A549 (cell line): ENCODE measurements at regions not wholly inside any gene's neighbourhood (a gene's known extent, or its start where the extent isn't known, plus 50 kb on each side); places are given as distances from the start of the nearest gene placed in this dataset.

Experiments used
- ATAC-seq, 2 experiments: fragments of 200-7000 bp in 1 of 2; fragments of >200 bp in 1 of 2; cut with Nextera tagmentation in 1 of 2; cut with Tn5 transposase in 1 of 2; 3 replicates each; pipeline versions ENCODE4 v1.8.0 to v1.9.1; 2018 to 2020; ENCODE audit warnings: mild to moderate bottlenecking in 1 of 2, moderate library complexity in 1 of 2
- CTCF ChIA-PET: fragments of 300-600 bp; sonication (Branson Sonifier 250); formaldehyde crosslinking; extraction: SDS; loops from one replicate; lab custom pipeline; 2021; ENCODE audit warnings: antibody characterized with exemption, inconsistent platforms; lab: Yijun Ruan, JAX
- POLR2A ChIA-PET: fragments of 350-600 bp; formaldehyde crosslinking; extraction: SDS; loops from one replicate; lab custom pipeline; 2021; ENCODE audit warnings: antibody characterized with exemption, inconsistent platforms; lab: Yijun Ruan, JAX
- DNase-seq, 2 experiments: peaks; one replicate each; pipeline versions ENCODE4 v3.0.0 to v3.0.0-alpha.2; 2011 to 2016; ENCODE audit warnings: low read depth in 1 of 2, low spot score in 1 of 2
- FAIRE-seq: peaks from 2 replicates; lab custom pipeline; 2011; peaks lifted over from hg19 to GRCh38; lab: Jason Lieb, UNC
- H3K27ac ChIP-seq, 2 experiments: fragments of >200 bp; sonication (Bioruptor Twin); formaldehyde crosslinking; 3 replicates each; pipeline ENCODE4 v1.5.1; 2016 to 2017
- H3K4me1 ChIP-seq: fragments of >200 bp; sonication (Bioruptor Twin); formaldehyde crosslinking; 3 replicates; pipeline ENCODE4 v1.6.1; 2016
- H3K4me2 ChIP-seq: fragments of >200 bp; sonication (Bioruptor Twin); formaldehyde crosslinking; 3 replicates; pipeline ENCODE4 v1.6.1; 2016
- H3K4me3 ChIP-seq: fragments of >200 bp; sonication (Bioruptor Twin); formaldehyde crosslinking; 3 replicates; pipeline ENCODE4 v1.5.1; 2016
- H3K9me3 ChIP-seq: fragments of >200 bp; sonication (Bioruptor Twin); formaldehyde crosslinking; 3 replicates; pipeline ENCODE4 v1.6.1; 2016
- CEBPB ChIP-seq, 2 experiments: fragments of >200 bp in 1 of 2; sonication (Bioruptor Twin) in 1 of 2; formaldehyde crosslinking in 1 of 2; IDR thresholded peaks; 2 replicates each; pipeline ENCODE4 v1.6.1; 2012 to 2016
- FOSB ChIP-seq: fragments of 250-450 bp; sonication (Bioruptor Pico); IDR thresholded peaks from 2 replicates; pipeline ENCODE4 v1.5.0; 2020; ENCODE audit warnings: mild to moderate bottlenecking, moderate library complexity
- HEYL ChIP-seq: fragments of 250-450 bp; sonication (Bioruptor Pico); IDR thresholded peaks from 2 replicates; pipeline ENCODE4 v1.8.0; 2021; ENCODE audit warnings: mild to moderate bottlenecking, moderate library complexity
- HOXA7 ChIP-seq: fragments of 250-450 bp; sonication (Bioruptor Pico); IDR thresholded peaks from 2 replicates; pipeline ENCODE4 v1.5.0; 2020; ENCODE audit warnings: mild to moderate bottlenecking, moderate library complexity
- HOXB13 ChIP-seq: fragments of 250-450 bp; sonication (Bioruptor Pico); IDR thresholded peaks from 2 replicates; pipeline ENCODE4 v1.5.0; 2020; ENCODE audit warnings: low read depth, mild to moderate bottlenecking, moderate library complexity
- HOXB5 ChIP-seq: fragments of 250-450 bp; sonication (Bioruptor Pico); IDR thresholded peaks from 2 replicates; pipeline ENCODE4 v1.5.0; 2020; ENCODE audit warnings: mild to moderate bottlenecking, moderate library complexity
- JUN ChIP-seq, 2 experiments: fragments of >200 bp; sonication (Bioruptor Twin); formaldehyde crosslinking; IDR thresholded peaks; 2 replicates in 1 of 2; 3 replicates in 1 of 2; pipeline ENCODE4 v1.6.1; 2016 to 2017
- NFE2L2 ChIP-seq: fragments of 150-350 bp; conservative IDR thresholded peaks from 2 replicates; pipeline ENCODE4 v1.6.1; 2014; ENCODE audit warnings: low read length
- NR3C1 ChIP-seq: fragments of >200 bp; sonication (Bioruptor Twin); formaldehyde crosslinking; IDR thresholded peaks from 3 replicates; pipeline ENCODE4 v1.6.1; 2017
- RARB ChIP-seq: fragments of 250-450 bp; sonication (Bioruptor Pico); IDR thresholded peaks from 2 replicates; pipeline ENCODE4 v1.8.0; 2021; ENCODE audit warnings: mild to moderate bottlenecking, moderate library complexity
- RCOR1 ChIP-seq: fragments of 150-350 bp; IDR thresholded peaks from 2 replicates; pipeline ENCODE4 v1.6.1; 2014; ENCODE audit warnings: antibody characterized with exemption, low read length, low read depth
- RFX5 ChIP-seq: fragments of 450-650 bp; IDR thresholded peaks from 2 replicates; pipeline ENCODE4 v1.7.1; 2014; ENCODE audit warnings: antibody characterized with exemption, mild to moderate bottlenecking, moderate library complexity
- RNF2 ChIP-seq: fragments of 200-600 bp; sonication (generic); IDR thresholded peaks from 2 replicates; pipeline ENCODE4 v1.6.1; 2016; ENCODE audit warnings: low read depth, mild to moderate bottlenecking, antibody characterized with exemption, moderate library complexity, borderline replicate concordance
- SREBF2 ChIP-seq: fragments of 450-650 bp; IDR thresholded peaks from 2 replicates; pipeline ENCODE4 v1.6.1; 2014; ENCODE audit warnings: mild to moderate bottlenecking, moderate library complexity
- TFCP2L1 ChIP-seq: fragments of 250-450 bp; sonication (Bioruptor Pico); IDR thresholded peaks from 2 replicates; pipeline ENCODE4 v1.5.0; 2021; ENCODE audit warnings: mild to moderate bottlenecking
- TP53 ChIP-seq: fragments of 250-450 bp; sonication (Bioruptor Pico); IDR thresholded peaks from 2 replicates; pipeline ENCODE4 v1.5.0; 2021; ENCODE audit warnings: mild to moderate bottlenecking, moderate library complexity
- ZNF302 ChIP-seq: fragments of 250-450 bp; sonication (Bioruptor Pico); IDR thresholded peaks from 2 replicates; pipeline ENCODE4 v1.9.0; 2021; ENCODE audit warnings: inconsistent platforms, mild to moderate bottlenecking, moderate library complexity
- WGBS: methylation state at CpG from one replicate; pipeline ENCODE4 v1.1.6; 2017; ENCODE audit errors: missing lambda C conversion rate; 5-methylcytosine and 5-hydroxymethylcytosine counted together
- TF ChIP-seq, protein P1 (sequence below): fragments of >200 bp; sonication (Bioruptor Twin); formaldehyde crosslinking; IDR thresholded peaks from 3 replicates; pipeline ENCODE4 v1.5.1; 2016
- TF ChIP-seq, protein P2 (sequence below): fragments of >200 bp; sonication (Bioruptor Twin); formaldehyde crosslinking; IDR thresholded peaks from 3 replicates; pipeline ENCODE4 v1.6.1; 2016
- TF ChIP-seq, protein P3 (sequence below): fragments of 450-650 bp; IDR thresholded peaks from 2 replicates; pipeline ENCODE4 v1.6.1; 2014; ENCODE audit warnings: antibody characterized with exemption
- TF ChIP-seq, protein P4 (sequence below): fragments of 250-450 bp; sonication (Bioruptor Pico); IDR thresholded peaks from 2 replicates; pipeline ENCODE4 v1.5.0; 2021; ENCODE audit warnings: mild to moderate bottlenecking, moderate library complexity, borderline replicate concordance
- TF ChIP-seq, protein P5 (sequence below): IDR thresholded peaks from 2 replicates; pipeline ENCODE4 v1.6.1; 2012

DNA sequence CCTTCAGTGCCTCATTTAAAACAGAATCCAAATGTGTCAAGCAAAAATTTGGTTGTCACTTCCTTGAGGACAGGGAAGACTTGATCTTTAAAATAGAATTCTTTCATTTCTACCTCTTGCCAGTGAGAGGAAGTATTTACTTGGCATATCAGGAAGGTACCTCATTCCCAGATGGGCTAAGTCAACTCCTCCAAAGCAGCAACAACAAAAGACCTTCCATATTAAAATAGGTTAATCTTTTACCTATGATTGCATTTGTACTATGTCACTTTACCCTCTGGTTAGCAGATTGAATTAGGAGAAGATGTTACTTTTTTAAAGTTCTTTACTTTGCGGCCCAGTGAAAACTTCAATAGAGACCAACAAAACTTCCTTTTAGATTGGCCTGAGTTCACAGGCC is 462.1 kb upstream of the ADAMTS9 start (continued):
- TF ChIP-seq, protein P1, sequence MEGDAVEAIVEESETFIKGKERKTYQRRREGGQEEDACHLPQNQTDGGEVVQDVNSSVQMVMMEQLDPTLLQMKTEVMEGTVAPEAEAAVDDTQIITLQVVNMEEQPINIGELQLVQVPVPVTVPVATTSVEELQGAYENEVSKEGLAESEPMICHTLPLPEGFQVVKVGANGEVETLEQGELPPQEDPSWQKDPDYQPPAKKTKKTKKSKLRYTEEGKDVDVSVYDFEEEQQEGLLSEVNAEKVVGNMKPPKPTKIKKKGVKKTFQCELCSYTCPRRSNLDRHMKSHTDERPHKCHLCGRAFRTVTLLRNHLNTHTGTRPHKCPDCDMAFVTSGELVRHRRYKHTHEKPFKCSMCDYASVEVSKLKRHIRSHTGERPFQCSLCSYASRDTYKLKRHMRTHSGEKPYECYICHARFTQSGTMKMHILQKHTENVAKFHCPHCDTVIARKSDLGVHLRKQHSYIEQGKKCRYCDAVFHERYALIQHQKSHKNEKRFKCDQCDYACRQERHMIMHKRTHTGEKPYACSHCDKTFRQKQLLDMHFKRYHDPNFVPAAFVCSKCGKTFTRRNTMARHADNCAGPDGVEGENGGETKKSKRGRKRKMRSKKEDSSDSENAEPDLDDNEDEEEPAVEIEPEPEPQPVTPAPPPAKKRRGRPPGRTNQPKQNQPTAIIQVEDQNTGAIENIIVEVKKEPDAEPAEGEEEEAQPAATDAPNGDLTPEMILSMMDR, result no peak
- TF ChIP-seq, protein P2, sequence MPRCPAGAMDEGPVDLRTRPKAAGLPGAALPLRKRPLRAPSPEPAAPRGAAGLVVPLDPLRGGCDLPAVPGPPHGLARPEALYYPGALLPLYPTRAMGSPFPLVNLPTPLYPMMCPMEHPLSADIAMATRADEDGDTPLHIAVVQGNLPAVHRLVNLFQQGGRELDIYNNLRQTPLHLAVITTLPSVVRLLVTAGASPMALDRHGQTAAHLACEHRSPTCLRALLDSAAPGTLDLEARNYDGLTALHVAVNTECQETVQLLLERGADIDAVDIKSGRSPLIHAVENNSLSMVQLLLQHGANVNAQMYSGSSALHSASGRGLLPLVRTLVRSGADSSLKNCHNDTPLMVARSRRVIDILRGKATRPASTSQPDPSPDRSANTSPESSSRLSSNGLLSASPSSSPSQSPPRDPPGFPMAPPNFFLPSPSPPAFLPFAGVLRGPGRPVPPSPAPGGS, result no peak

DNA sequence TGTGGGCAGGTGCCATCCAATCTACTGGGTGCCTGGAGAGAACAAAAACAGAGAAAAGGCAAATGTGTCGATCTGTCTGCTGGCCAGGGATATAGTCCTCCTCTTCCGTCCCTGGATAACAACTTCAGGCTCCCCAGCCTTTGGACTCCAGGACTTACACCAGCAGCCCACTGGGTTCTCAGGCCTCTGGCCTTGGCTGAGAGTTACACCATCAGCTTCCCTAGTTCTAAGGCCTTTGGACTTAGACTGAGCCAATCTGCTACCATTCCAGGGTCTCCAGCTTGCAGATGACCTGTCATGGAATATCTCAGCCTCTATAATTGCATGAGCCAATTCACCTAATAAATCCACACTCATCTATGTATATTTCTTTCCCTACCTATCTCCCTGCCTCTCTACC is 460.9 kb upstream of the ADAMTS9 start:
- Histone ChIP-seq H3K9me3 (no peaks in the 10 kb centered on the region), H3K4me3 (no peak overlapping the region), H3K4me2 (no peak overlapping the region), H3K27ac (no peak overlapping the region), H3K4me1 (no peaks in the 10 kb centered on the region)
- ChIA-PET CTCF (no interaction called here), POLR2A (no interaction called here)
- no peak for ATAC-seq
- FAIRE-seq, result no peak
- WGBS, result 25% methylated on average over 2 of the region's 2 CpGs
- no peak for TF ChIP-seq NFE2L2
- TF ChIP-seq TFCP2L1 (CRISPR knock-in tag), result no peak
- TF ChIP-seq HOXB13 (CRISPR knock-in tag), result no peak
- no peak for TF ChIP-seq NR3C1
- TF ChIP-seq SREBF2, result no peak
- no peak for TF ChIP-seq RFX5
- TF ChIP-seq CEBPB (IDR thresholded peaks at IDR 0.05), result no peak
- no peak for TF ChIP-seq JUN (IDR thresholded peaks at IDR 0.05)
- TF ChIP-seq TP53 (CRISPR knock-in tag), result no peak
- TF ChIP-seq, protein P3, sequence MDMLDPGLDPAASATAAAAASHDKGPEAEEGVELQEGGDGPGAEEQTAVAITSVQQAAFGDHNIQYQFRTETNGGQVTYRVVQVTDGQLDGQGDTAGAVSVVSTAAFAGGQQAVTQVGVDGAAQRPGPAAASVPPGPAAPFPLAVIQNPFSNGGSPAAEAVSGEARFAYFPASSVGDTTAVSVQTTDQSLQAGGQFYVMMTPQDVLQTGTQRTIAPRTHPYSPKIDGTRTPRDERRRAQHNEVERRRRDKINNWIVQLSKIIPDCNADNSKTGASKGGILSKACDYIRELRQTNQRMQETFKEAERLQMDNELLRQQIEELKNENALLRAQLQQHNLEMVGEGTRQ, result no peak
- TF ChIP-seq FOSB (CRISPR knock-in tag), result no peak
- DNase-seq, result no peak

DNA sequence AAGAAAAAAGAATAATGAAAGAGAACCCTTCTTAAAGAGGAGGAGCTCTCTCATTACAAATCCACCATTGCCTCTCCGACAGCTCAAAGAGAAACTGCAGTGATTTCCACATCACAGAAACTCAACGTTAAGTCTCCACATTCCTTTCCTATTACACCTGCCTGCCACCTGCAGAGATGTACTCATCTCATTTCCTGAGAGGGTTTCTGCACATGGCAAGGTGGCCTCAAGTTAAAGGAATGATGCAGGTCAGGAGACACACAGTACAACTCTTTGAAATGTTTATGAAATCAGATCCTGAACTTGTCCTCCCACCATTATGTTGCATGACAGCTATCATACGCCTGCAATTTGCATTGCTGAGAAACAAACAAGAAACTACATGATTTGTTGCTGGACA is 458.4 kb upstream of the ADAMTS9 start:
- no peak overlapping the region for H3K27ac ChIP-seq

More for the DNA sequence above, 458.4 kb upstream of the ADAMTS9 start:
- Histone ChIP-seq H3K4me2 (no peak overlapping the region), H3K9me3 (no peaks in the 10 kb centered on the region), H3K4me1 (no peaks in the 10 kb centered on the region), H3K4me3 (no peak overlapping the region)
- ATAC-seq (no peak), FAIRE-seq (no peak), DNase-seq (no peak)
- WGBS, result 2% methylated on average over 3 of the region's 3 CpGs
- ChIA-PET CTCF (no interaction called here), POLR2A (no interaction called here)
- TF ChIP-seq, protein P4, sequence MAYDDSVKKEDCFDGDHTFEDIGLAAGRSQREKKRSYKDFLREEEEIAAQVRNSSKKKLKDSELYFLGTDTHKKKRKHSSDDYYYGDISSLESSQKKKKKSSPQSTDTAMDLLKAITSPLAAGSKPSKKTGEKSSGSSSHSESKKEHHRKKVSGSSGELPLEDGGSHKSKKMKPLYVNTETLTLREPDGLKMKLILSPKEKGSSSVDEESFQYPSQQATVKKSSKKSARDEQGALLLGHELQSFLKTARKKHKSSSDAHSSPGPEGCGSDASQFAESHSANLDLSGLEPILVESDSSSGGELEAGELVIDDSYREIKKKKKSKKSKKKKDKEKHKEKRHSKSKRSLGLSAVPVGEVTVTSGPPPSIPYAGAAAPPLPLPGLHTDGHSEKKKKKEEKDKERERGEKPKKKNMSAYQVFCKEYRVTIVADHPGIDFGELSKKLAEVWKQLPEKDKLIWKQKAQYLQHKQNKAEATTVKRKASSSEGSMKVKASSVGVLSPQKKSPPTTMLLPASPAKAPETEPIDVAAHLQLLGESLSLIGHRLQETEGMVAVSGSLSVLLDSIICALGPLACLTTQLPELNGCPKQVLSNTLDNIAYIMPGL (CRISPR knock-in tag), result no peak
- TF ChIP-seq HEYL (CRISPR knock-in tag) (no peak), HOXB5 (CRISPR knock-in tag) (no peak), RNF2 (no peak), RARB (CRISPR knock-in tag) (no peak), HOXA7 (CRISPR knock-in tag) (no peak), ZNF302 (CRISPR knock-in tag) (no peak), JUN (IDR thresholded peaks at IDR 0.05) (no peak), RCOR1 (no peak), TP53 (CRISPR knock-in tag) (no peak)
- TF ChIP-seq, protein P5, sequence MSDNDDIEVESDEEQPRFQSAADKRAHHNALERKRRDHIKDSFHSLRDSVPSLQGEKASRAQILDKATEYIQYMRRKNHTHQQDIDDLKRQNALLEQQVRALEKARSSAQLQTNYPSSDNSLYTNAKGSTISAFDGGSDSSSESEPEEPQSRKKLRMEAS, result no peak
